GM19043 (cell line): ENCODE measurements at regions not wholly inside any gene's neighbourhood (a gene's known extent, or its start where the extent isn't known, plus 50 kb on each side); places are given as distances from the start of the nearest gene placed in this dataset.

Experiments used
- ATAC-seq: cut with Tn5 transposase; IDR thresholded peaks from one replicate; pipeline ENCODE4 v1.9.1; 2021; ENCODE audit warnings: low read depth; ENCODE audit not compliant: unreplicated experiment

DNA sequence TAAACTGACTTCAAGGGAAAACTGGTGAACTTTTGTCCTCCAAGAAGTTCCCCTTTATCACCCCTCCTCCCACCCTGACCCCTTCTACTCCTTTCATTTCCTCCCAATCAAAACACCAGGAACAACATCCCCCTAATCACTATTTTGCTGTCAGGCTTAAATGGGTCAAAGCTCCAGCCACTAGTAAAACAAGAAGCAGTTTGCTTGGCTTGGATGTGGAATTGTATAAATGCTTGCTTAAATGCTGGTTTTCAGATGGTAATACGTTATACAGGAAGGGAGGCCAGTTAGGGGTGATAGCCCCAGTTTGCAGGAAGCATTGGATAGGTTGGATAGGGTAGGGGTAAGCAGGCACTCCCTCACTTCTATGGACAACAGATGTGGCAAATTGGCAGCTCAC, 473.6 kb downstream of the AGTPBP1 start:
- no peak for ATAC-seq

DNA sequence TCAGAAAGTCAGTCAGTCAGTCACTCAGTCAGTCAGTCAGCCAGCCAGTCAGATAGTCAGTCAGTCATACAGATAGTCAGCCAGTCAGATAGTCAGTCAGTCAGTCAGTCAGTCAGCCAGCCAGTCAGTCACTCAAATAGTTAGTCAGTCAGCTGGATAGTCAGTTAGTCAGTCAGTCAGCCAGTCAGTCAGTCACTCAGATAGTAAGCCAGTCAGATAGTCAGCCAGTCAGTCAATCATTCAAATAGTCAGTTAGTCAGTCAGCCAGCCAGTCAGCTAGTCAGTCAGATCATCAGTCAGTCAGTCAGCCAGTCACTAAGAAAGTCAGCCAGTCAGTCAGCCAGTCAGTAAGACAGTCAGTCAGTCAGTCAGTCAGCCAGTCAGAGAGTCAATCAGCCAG, 477.1 kb downstream of the AGTPBP1 start:
- ATAC-seq, result no peak

DNA sequence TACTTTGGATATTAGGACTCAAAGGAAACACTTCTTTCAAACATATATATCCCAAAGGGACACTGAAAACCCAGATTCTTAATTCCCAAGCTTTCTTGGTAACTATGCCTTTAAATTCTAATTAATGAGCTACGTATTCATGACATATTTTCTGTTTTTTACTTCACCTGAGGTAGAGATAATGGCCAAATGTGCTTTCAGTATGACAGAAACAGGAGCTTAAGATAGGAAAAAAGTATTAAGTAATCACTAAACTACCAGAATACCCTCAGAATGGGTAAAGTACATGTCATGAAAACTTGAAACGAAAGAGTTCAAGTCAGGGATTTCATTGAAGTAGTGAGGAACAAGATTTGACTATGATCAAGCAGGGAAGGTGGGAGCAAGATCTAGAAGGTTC, 478.5 kb downstream of the AGTPBP1 start:
- ATAC-seq, result no peak

DNA sequence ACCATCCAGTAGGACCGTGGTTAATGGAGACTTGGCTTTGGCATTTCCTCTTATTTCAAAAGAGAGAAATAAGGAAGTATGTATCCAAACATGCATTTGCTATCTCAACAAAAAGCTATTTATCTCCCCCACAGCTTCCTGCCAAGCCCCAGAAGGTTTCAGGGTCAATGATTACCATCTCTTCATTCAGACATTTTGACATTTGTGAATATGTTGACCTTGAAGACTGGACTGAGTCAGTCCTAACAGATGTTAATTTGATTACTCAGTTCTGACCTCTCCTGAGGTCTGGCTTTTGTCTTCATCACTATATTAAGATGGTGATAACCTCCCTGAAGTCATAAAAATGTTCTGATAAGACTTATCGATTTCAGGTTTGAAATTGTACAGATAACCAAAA, 479.4 kb downstream of the AGTPBP1 start:
- no peak for ATAC-seq

DNA sequence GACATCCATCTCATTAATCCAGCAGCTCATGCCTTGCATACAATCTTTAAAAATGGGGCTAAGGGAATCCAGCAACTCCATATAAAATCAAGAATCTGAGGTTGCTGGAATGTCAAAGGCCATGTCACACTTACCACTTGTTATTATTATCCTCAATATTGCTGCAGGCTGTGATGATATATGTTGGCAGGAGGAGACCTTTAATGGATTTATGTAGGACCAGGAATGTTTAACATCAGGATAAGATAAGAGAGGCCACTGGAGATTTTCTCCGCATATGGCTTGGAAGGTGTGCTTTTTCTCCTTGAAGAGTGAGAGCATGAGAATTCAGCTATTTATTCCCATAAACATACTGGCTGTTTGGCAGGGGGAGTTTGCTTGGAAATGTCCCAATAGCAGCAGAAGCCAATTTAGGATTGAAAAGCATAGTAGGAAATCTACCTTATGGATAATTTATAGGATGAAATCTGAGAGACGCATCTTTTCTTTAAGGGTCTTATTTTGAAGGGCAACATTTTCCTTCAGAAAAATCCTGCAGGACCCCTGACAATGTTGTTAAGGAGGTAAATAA, 481.4 kb downstream of the AGTPBP1 start:
- no peak for ATAC-seq

DNA sequence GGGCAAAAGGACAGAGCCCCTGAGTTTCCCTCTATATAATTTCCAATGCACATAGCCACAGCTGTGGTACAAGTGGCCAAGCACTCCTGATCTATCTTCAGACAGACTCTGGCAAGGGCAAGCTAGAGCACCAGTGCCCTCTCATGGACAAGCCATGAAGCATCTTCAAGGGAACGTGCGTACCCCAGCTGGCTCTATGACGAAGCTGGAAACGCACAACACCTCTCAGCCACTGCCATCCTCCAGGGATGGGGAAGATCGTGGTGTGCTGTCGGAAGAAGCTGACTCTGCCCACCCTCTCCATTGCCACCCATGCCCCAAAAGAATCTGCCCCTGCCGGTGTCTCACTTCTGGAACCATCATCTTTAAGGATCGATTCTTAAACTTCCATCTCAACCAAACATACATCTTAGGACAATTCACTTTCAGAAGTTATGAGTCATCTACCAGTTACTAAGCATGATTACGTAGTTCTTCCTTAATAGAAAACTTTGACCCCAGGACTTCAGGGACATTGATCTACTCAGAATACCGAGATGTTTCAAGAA, 482.9 kb downstream of the AGTPBP1 start:
- ATAC-seq, result no peak

DNA sequence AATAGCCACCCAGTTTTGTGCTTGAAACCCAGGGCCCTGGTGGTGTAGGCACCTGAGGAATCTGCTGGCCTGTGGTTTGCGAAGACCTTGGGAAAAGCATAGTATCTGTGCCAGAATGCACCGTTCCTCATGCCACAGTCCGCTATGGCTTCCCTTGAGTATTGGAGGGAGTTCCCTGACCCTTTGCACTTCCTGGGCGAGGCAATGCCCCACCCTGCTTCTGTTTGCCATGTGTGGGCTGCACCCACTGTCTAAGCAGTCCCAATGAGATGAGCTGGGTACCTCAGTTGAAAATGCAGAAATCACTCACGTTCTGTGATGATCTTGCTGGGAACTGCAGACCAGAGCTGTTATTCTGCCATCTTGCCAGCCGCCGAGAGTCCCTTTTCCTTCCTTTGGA, 483.5 kb downstream of the AGTPBP1 start:
- no peak for ATAC-seq

DNA sequence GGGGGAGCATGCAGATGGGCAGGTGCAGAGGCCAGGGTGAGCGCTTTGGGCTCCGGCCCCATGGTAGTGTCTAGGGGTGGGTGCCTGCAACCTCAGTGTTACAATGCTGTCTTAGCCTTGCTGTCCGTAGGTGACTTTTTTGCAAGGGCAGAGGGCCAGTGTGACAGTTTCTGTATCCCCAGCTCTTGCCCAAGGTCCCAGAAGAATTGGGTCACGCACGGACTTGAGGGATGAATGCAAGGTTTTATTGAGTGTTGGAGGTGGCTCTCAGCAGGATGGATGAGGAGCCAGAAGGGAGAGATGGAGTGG, 492.5 kb downstream of the AGTPBP1 start:
- ATAC-seq, result no peak

DNA sequence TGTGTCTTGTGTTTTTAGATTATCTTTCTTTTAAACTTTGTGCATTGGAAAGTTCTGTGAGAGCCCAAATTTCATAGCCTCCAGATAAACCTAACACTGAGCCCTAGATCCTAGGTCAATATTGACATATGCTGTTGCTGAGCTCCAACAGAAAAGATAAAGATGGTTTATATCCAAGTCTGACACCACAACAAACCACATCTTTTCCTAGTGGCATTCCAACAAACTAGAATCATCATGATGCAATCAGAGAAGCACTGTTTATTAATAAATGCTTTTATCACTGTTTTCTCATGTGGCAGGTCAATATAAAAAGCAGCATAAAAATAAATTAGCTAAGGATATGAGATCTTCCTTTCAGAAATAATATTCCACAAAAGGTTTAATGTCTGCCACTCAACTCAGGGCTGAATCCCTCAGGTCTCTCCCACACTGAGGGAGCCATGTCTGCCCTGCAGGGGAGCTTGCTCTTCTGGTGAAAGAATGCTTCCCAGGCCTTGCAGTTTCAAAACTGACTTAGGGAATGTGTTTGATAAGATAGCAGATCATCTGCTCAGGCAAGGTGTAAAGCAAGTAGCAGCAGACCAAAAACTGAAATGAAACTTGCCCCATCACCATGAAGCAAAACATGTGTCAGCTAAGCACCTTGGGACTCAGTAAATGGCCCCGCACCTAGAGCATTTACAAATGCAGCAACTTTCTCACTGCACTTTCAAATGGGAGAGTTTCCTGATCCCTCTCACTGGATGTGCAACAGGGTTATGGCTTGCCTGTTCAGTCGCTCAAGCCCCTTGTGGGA, 493.0 kb downstream of the AGTPBP1 start:
- no peak for ATAC-seq

DNA sequence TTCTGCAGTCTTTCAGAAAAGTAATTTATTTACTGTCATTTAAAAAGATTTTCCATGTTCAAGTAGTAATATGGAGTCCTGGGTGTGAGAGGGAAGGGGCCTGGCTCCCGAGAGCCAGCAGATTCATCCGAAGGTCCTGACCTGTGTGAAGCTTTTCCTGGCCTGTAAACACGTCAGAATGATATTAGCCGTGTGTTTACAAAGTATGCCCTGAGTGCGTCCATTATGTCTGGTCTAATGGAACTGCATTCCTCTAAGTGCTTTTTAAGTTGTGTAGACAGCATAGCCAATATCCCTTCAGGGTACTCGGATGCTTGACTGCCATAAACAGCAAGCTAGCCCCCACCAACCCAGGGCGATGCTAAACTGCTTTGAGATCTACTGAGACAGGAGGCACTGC, 495.2 kb downstream of the AGTPBP1 start:
- ATAC-seq, result no peak

DNA sequence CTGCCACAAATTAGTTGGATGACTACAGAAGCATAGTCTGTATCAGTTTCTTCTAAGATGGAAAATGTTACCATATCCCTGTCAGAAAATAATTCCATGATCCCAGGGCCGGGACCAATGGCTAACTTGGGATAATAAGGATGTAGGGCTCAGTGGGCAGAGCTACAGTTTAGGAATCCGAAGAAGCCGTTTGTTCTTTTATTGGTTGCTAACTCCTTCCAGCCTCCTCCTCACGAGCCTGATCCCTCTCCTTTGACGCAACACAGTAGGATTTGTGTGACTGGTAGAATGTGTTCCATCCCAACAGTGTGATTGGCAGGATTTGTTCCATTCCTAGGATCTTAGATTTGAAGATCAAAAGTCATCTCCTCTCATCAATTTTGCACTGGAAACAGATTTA, 496.9 kb downstream of the AGTPBP1 start:
- no peak for ATAC-seq

DNA sequence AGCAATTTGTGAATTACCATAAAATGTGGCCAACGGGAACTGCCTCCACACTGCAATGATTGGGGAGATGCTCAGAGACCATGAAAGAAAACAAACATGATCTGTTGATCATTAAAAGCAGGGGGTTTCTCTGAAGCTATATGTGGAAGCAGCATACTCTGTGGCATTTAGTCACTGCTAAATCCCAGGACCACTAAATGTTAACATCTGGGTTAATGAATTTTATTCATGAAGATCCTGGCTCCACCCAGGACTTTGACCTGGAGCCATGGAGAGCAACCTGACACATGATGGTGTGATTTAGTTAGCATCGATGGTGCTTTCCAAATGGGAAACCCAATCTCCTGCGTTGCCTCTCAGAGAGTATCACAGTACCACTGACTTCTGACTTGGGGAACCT, 497.8 kb downstream of the AGTPBP1 start:
- no peak for ATAC-seq

DNA sequence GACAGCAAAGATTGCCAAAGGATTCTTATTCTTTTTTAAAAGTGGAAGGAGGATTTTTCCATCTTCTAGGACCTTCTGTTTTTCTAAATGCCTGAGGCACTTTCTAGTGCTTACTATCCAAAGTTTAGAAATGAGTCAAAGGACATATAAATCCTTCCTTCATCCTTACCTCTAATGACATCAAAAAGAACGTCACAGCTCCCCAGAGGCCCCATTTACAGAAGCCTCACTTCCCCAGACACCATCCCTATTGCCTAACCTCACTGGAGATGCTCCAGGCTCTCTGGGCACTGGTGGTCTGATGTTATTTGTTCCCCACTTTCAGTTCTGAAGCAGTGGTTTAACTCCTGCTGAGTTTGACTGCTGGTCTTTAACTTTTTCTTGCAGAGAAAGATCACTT, 504.3 kb downstream of the AGTPBP1 start:
- no peak for ATAC-seq

DNA sequence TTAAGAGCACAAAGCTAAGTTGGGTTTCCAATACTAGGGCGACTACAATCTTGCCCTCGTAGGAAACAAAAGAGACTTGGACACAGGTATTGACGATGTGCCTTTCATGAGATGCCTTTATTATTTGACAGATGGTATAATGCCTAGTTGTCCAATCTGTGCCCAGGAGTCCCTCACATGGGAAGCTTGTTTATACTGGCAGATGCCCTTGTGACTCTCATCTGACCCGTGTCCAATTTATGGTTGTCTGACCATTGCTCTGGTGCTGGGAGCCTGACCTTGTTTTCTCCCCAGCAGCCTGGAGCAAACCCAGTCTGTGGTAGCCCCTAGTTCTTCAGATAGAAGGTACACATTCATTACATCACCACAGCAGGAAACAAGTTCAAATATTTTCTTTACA, 511.7 kb downstream of the AGTPBP1 start:
- ATAC-seq, result no peak

DNA sequence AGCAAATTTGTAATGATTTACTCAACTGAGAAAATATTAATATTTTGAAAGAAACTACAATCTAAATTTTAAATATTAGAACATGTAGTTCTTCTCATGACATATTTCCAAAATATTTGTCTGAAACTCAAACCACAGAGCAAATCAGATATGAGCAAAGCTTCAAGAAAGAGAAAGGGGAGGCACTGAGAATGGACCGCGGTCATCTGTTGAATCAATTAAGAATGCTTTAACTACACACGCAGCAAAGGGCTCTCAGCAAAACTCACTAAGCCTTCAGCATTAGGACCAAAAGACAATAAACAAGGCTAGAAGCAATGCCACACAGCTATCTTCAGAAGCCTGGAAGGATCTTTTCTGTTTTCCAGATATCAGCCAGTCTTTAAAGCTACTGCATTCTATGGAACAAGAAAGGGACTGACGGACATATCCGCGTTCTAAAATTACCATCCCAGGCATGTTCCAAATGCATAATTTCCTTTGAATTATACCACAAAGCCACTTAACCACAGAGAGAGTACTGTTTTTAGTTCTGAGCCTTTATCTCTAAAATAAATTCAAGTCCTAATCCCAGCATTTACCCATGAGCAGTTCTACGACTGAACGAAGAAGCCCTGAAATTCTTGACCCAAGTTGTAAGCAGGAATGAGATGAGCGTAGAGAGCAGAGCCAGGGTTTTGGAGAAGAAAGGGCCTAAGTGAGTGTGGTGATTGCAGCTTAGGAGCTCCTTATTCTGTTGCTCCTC, 513.5 kb downstream of the AGTPBP1 start:
- no peak for ATAC-seq

DNA sequence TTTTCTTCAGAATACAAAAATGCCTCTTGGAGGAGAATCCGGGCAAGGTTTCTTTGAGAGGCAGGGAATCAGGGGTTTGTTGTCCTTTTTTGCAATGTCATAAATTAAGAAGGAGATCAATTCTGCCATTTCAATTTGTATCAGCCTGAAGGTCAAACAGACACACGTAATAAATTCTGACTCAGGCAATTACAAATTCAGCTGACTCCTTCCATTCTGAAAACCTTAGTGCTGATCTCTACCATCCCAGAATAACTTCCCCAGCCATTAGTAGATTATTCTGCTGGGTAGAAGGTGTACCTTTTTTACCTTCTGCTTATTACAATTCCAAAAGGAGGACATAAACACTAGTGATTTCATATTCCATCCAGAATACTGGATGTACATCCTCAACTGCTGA, 516.6 kb downstream of the AGTPBP1 start:
- no peak for ATAC-seq

DNA sequence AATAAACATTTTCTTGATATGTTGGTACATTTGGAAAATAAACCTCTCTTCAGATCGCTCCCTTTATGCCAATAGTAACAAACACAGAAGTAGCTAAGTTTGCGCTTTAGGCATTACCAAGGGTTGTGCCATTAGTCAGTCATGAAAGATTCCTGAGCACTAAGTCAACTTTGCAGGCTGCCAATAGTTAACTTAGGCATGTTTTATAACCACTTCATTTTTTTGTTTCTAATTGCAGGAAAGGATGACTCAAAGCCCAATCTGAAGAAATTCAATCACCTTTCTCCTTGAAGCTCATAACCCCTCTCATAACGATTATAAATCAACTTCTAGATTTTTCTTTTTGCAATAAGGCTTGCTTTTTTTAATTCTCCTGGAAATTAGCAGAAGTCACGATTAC, 517.0 kb downstream of the AGTPBP1 start:
- ATAC-seq, result no peak

DNA sequence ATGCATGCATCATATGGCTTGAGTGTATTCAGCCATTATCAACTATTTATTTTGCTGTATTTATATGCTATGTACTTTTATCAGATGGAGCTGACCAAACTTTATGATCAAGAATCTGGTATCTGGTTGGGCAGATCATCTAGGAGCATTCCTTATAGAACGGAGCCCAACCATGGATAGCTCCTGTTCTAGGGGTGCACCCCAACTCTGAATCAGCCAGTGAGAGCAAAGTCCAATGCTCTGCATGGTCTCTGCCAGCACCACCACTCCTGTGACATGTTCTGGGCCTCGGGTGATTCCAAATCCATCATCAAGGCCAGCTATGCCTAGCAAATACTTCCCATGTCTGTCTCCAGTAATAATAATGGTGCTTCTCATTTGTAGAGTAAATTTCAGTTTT, 517.5 kb downstream of the AGTPBP1 start:
- no peak for ATAC-seq

DNA sequence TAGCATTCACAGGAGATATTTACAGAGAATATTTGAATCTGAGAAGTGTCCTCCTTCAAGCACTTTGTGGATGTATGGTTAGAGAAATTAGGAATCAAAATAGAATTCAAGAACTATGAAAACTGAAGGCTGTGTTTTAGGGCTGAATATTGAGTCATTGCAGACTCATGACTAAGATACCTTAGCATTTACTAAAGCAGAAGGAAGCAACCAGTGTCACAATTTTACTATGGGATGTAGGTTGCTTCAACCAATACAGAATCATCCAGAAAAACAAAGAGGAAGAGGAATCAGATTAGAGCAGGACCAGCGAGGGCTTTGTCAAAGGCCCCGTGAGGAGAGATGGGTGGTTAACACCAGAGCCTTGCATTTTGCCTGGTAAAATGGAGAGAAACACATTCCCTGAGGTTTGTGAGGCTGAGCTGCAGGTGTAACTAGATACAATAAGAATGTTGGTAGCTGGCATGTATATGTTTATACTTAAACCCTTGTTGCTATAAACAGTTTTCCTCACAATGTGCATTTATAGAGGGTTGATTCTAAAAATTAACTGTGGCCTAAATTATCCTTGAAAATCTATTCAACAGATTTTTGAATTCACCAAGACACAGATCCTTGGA, 518.1 kb downstream of the AGTPBP1 start:
- no peak for ATAC-seq

DNA sequence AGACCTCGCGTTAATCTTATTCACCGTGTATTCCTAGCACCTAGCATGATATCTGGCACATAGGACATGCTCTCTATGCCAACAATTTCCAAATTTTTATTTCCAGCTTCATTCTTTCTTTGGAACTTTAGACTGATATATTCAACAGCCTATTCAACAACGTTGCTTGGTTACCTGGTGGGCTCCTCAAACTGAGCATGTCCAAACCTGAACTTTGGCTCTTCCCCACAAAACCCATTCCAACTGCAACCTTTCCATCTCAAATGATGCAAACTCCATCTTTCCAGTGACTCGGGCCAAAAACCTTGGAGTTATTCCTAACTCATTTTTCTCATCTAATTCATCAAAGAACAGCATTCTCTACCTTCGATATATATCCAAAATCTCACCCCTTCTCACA, 525.2 kb downstream of the AGTPBP1 start:
- ATAC-seq, result no peak

DNA sequence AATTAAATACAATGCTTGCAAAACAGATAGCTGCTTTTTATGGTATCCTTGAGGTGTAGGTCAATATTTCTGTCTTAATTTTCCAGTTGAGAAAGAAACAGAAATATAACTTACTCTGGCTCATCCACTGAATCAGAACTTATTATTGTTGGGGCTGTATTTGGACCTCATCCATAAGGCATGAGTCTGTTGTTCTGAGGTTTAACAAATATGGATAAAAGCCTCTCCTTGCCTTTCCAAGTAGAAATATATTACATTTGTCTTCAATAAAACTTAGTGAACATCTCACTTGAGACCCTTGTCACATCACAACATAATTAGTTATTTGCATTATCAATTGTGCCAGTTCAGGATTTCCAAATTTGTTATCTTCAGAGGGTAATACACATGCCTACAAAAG, 525.8 kb downstream of the AGTPBP1 start:
- ATAC-seq, result no peak
